Lower lobe of right lung (tissue), 2 donors: ENCODE measurements at regions not wholly inside any gene's neighbourhood (a gene's known extent, or its start where the extent isn't known, plus 50 kb on each side); places are given as distances from the start of the nearest gene placed in this dataset.

ENCODE experiments used
- ATAC-seq, 2 donors: fragments of 200-7000 bp; cut with Tn5 transposase; one replicate each; pipeline ENCODE4 v1.9.1; 2020 to 2022; ENCODE audit warnings: mild to moderate bottlenecking in 2 of 2, moderate library complexity in 2 of 2
- DNase-seq: peaks from one replicate; pipeline ENCODE4 v3.0.0-alpha.2; 2020
- H3K27ac ChIP-seq: fragments of 200-600 bp; one replicate; pipeline ENCODE4 v1.8.0; 2022
- H3K27me3 ChIP-seq: fragments of 200-600 bp; one replicate; pipeline ENCODE4 v1.8.0; 2022; ENCODE audit warnings: low read depth
- H3K36me3 ChIP-seq: fragments of 200-600 bp; one replicate; pipeline ENCODE4 v1.8.0; 2022; ENCODE audit warnings: mild to moderate bottlenecking
- H3K4me1 ChIP-seq: fragments of 200-600 bp; one replicate; pipeline ENCODE4 v1.8.0; 2022
- H3K4me3 ChIP-seq: fragments of 200-600 bp; one replicate; pipeline ENCODE4 v1.8.0; 2022; ENCODE audit warnings: mild to moderate bottlenecking
- H3K9me3 ChIP-seq: fragments of 200-600 bp; one replicate; pipeline ENCODE4 v1.8.0; 2022
- intact Hi-C: fragments of 100-400 bp; cut with DNase I; formaldehyde crosslinking; loops from one replicate; pipeline ENCODE4 v1.11.0; 2022
- TF ChIP-seq, protein P1 (sequence below): fragments of 200-600 bp; IDR thresholded peaks from one replicate; pipeline ENCODE4 v1.8.0; 2022; ENCODE audit warnings: antibody characterized with exemption, mild to moderate bottlenecking
- donor health status: DM: no; HTN: yes; CAD: no; lungs with severe emphysema.

DNA sequence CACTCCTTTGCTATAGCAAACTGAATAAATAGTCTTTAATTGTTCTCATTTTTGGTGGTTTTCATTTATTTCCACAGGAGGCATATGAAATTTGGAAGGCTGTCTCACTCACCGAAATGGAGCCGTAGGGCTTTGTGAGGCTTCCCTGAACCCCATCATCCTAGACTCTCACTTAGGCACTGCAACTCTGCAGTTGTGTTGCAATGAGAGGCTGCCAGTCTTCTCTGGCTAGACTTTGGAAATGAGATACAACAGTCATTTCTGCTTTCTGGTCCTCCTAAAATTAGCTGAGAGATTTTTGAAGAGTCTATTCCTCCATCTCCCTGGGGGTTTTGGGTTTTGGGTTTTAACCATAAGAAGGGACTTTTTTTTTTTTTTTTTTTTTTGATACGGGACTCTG lies 146.5 kb downstream of the SH3BGRL start:
- Histone ChIP-seq H3K27ac (no peak overlapping the region), H3K4me1 (no peaks in the 10 kb centered on the region), H3K36me3 (no peaks in the 10 kb centered on the region), H3K9me3 (no peaks in the 10 kb centered on the region), H3K4me3 (no peak overlapping the region), H3K27me3 (no peaks in the 10 kb centered on the region)
- DNase-seq (no peak), ATAC-seq (no peak)
- TF ChIP-seq, protein P1, sequence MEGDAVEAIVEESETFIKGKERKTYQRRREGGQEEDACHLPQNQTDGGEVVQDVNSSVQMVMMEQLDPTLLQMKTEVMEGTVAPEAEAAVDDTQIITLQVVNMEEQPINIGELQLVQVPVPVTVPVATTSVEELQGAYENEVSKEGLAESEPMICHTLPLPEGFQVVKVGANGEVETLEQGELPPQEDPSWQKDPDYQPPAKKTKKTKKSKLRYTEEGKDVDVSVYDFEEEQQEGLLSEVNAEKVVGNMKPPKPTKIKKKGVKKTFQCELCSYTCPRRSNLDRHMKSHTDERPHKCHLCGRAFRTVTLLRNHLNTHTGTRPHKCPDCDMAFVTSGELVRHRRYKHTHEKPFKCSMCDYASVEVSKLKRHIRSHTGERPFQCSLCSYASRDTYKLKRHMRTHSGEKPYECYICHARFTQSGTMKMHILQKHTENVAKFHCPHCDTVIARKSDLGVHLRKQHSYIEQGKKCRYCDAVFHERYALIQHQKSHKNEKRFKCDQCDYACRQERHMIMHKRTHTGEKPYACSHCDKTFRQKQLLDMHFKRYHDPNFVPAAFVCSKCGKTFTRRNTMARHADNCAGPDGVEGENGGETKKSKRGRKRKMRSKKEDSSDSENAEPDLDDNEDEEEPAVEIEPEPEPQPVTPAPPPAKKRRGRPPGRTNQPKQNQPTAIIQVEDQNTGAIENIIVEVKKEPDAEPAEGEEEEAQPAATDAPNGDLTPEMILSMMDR: no peak
- intact Hi-C loops: no loop called here

DNA sequence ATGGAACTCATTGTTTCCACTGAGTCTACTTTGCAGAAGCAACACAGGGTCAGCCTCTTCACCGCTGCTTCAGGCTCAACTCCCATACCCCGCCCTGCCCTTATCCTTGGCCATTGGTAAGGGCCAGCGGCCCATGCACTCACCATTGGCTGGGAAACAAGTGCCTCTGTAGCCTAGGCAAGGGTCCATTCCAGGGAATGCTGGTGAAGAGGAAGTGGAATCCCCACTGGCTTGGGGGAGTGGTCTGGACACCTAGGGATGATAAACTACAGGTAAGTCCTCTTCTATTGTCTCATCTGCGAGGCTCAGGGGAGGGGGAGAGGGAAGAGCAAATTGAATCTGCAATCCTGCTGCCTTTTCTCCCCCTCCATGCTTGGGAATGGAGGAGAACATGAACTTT lies 153.1 kb downstream of the SH3BGRL start:
- no peaks in the 10 kb centered on the region for H3K9me3 ChIP-seq
- DNase-seq (no peak), ATAC-seq (no peak)
- H3K27ac ChIP-seq: no peak overlapping the region
- no peak overlapping the region for H3K4me3 ChIP-seq
- intact Hi-C loops: no loop called here
- no peaks in the 10 kb centered on the region for H3K27me3 ChIP-seq
- no peaks in the 10 kb centered on the region for H3K36me3 ChIP-seq
- TF ChIP-seq, protein P1: no peak
- H3K4me1 ChIP-seq: no peaks in the 10 kb centered on the region

- Histone ChIP-seq H3K9me3 (no peaks in the 10 kb centered on the region), H3K36me3 (no peaks in the 10 kb centered on the region), H3K4me3 (no peak overlapping the region), H3K4me1 (no peaks in the 10 kb centered on the region), H3K27me3 (no peaks in the 10 kb centered on the region), H3K27ac (no peak overlapping the region)
- no peak for ATAC-seq
- intact Hi-C loops: no loop called here
- DNase-seq: no peak
- TF ChIP-seq, protein P1: no peak
These were observed 153.5 kb downstream of the SH3BGRL start for GRCh38 chrX:81355436-81355835.

DNA sequence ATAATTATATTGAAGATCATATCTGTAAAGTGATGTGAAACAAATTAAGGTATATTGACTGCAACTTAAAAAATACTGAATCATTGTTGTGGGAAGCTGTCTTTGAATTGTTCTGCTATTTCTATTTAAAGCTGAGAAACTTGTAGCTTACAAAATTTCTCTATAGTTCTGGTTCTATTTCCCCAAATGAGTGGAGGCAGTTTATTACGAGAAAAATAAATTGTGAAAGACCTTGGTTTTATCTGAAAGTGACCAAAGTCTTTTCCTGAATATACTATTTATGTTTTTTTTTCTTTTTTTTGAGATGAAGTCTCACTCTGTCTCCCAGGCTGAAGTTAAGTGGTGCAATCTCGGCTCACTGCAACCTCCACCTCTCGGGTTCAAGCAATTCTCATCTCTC lies 165.4 kb downstream of the SH3BGRL start:
- Histone ChIP-seq H3K27ac (no peak overlapping the region), H3K9me3 (no peaks in the 10 kb centered on the region), H3K4me3 (no peak overlapping the region), H3K27me3 (no peaks in the 10 kb centered on the region), H3K4me1 (no peaks in the 10 kb centered on the region), H3K36me3 (no peaks in the 10 kb centered on the region)
- intact Hi-C loops: no loop called here
- no peak for DNase-seq
- ATAC-seq: no peak
- TF ChIP-seq, protein P1: no peak

DNA sequence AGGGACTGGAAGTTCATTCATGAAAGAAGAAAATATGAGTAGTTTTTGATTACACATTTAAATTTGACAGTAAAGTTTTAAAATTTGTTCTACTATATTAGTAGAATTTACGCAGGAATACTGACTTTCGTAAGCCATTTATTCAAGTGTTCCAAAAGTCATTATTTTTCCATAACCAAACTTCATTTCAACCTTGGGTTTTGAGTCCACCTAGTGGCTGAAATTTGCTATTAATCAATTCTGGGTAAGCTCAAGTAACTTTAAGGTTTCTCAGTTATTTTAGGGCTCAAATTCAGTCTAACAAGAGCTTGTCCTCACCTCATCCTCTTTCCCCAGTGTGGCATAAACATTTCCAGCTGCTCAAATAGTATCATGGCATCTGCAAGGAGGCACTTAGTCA lies 175.4 kb downstream of the SH3BGRL start:
- Histone ChIP-seq H3K4me1 (no peaks in the 10 kb centered on the region), H3K4me3 (no peak overlapping the region), H3K27me3 (no peaks in the 10 kb centered on the region), H3K9me3 (no peaks in the 10 kb centered on the region), H3K27ac (no peak overlapping the region), H3K36me3 (no peaks in the 10 kb centered on the region)
- ATAC-seq: no peak
- no peak for DNase-seq
- TF ChIP-seq, protein P1: peak; percentile 48
- intact Hi-C loops: loop anchor here (10.0 kb wide), 1 partner anchor 203 kb away; no protein-coding TSS in a partner anchor

DNA sequence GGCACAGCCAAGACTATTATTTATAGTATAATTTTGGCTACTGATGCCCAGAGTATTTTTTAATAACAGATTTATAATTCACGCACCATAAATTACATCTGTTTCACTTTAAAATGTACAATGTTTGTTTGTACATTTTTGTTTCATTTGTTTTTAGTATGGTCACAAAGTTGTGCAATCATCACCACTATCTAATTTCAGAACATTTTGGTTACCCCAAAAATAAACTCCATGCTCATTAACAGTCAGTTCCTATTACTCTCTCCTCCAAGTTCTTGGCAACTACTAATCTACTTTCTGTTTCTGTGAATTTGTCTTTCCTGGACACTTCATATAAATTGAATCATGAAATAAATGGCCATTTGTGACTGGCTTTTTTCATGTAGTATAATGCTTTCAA lies 176.7 kb downstream of the SH3BGRL start:
- DNase-seq (no peak), ATAC-seq (no peak)
- intact Hi-C loops: loop anchor here (10.0 kb wide), 1 partner anchor 204 kb away; no protein-coding TSS in a partner anchor
- no peaks in the 10 kb centered on the region for H3K36me3 ChIP-seq
- H3K4me1 ChIP-seq: no peaks in the 10 kb centered on the region
- H3K9me3 ChIP-seq: no peaks in the 10 kb centered on the region
- no peaks in the 10 kb centered on the region for H3K27me3 ChIP-seq
- H3K27ac ChIP-seq: no peak overlapping the region
- H3K4me3 ChIP-seq: no peak overlapping the region
- TF ChIP-seq, protein P1: no peak
